ENCODE measurements at regions not wholly inside any gene's neighbourhood (a gene's known extent, or its start where the extent isn't known, plus 50 kb on each side); places are given as distances from the start of the nearest gene placed in this dataset.

GRCh38 chr13:99636306-99636705 is 135.0 kb downstream of the TM9SF2 start:
- TF ChIP-seq CTCF (IDR thresholded peaks at IDR 0.05; ENCODE audit: poor library complexity) (no peak), EZH2 (IDR thresholded peaks at IDR 0.05; ENCODE audit: borderline replicate concordance) (no peak)

Measured in hepatocyte (in vitro differentiated cells).